Embryonic facial prominence (tissue), 1 donor: ENCODE measurements at regions not wholly inside any gene's neighbourhood (a gene's known extent, or its start where the extent isn't known, plus 50 kb on each side); places are given as distances from the start of the nearest gene placed in this dataset.

ENCODE experiments used
- DNase-seq: peaks from one replicate; pipeline ENCODE4 v3.0.0-alpha.2; 2016; ENCODE audit errors: extremely low spot score

GRCh38 chr3:76429581-76430177 is 610.2 kb upstream of the ROBO2 start:
- DNase-seq, result no peak

DNA sequence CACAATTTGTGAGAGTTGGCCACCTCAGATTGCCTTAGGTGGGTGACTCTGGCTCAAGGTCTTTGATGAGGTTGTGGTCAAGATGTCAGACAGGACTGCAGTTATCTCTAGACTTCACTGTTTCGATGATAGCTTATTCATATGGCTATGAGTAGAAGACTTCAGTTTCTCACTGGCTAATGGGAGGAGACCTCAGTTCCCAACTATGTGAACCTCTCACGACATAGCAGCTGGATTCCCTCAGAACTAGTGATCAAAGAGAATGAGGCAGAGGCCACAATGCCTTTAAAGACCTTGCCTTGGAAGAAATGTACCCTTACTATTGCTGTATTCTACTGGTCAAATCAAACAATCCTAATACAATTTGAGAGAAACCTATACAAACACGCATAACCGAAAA is 607.5 kb upstream of the ROBO2 start:
- DNase-seq, result no peak

GRCh38 chr3:76436894-76437293 is 603.0 kb upstream of the ROBO2 start:
- no peak for DNase-seq

- no peak for DNase-seq
These were observed 600.9 kb upstream of the ROBO2 start for GRCh38 chr3:76438971-76439370.

DNA sequence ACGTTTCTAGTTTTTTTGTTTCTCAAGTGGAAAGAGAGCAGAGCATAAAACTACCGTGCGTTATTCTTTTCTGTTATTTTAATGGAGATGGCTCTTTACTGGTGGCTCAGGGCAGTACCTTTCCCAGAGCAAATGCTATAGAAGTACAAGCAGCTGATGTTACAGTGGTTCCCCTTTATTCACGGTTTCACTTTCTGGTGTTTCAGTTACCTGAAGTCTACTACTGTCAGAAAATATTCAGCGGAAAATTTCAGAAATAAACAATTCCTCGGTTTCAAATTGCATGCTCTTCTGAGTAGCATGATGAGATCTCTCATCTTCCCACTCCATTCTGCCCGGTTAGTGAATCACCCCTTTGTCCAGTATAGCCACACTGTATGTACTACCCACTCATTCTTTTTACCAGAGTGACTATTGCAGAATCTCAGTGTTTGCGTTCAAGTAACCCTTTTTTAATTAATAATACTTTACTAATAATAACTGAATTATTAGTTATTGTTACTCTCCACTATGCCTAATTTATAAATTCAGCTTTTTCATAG is 597.5 kb upstream of the ROBO2 start:
- no peak for DNase-seq

DNA sequence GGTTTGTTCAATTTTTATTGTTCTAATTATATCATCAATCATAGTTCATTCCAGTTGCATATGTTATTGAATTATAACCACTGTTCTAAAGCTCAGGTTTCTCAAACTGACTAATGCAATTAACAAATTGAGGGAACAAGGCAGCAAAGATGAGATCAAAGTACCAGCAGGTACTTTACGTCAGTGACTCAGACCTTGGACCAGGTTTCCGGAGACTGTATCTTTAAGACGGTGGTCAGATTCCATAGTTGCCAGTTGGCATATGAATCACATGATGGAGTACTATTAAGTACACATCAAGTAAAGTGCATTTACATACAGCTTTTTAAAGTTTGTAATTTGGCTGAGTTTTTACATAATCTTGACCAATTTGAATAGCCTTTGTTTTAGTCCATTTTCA is 583.6 kb upstream of the ROBO2 start:
- no peak for DNase-seq

DNA sequence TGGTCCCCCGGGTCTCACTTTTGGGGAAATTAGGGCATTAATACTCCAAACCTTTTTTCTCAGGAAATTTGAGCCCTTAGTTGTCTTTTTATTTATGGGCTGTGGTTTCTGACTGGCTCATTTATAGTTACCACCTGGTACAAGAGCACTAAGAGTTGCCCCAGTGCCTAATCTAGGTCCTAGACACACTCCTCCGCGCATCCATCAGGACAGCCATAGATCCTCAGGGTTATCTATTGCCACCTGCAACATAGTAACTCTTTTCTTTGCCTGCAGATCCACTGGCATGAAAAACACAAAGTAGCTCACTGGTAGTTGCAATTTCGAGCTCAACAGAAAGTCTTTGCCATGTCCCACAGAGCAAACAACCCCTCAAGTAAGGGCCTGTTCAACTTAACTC is 576.4 kb upstream of the ROBO2 start:
- no peak for DNase-seq

- no peak for DNase-seq
These were observed 569.6 kb upstream of the ROBO2 start for GRCh38 chr3:76470285-76470684.

DNA sequence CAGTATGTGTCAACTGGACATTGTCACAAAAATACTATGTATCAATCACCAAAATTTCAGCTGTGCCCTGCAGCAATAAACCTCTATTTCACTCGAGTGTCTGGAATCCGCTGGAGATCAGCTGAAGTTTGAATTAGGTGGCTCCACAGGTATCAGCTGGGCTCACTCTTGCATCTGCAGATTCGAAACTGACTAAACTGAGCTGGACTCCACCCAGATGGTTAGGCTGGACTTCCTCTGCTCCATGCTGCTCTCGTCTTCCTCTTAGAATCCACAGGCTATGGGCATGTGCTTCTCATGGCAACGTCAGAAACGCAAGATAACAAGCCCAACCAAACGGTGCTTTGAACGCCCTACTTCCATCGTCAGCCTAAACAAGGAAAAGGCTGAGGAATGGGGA is 565.3 kb upstream of the ROBO2 start:
- DNase-seq, result no peak

- DNase-seq, result no peak
These were observed 560.7 kb upstream of the ROBO2 start for GRCh38 chr3:76479161-76479650.

GRCh38 chr3:76482510-76482909 is 557.4 kb upstream of the ROBO2 start:
- DNase-seq, result no peak

DNA sequence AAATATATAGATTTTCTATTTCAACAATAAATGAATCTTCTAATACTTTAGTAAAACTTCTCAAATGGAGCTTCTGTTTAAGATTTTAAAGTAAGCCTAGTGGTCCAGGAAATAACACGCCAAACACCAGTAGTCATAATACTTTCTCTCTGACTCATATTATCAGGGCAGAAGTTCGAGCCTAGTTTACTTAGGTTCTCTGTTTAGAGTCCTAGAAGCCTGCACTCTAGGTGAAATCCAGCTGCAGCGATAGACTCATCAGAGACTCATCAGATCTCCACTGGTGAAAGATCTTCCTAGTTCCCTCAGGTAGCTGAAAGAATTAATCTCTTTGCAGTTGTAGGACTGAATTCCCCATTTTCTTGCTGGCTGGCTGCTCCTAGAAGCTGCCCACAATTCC is 552.5 kb upstream of the ROBO2 start:
- no peak for DNase-seq

DNA sequence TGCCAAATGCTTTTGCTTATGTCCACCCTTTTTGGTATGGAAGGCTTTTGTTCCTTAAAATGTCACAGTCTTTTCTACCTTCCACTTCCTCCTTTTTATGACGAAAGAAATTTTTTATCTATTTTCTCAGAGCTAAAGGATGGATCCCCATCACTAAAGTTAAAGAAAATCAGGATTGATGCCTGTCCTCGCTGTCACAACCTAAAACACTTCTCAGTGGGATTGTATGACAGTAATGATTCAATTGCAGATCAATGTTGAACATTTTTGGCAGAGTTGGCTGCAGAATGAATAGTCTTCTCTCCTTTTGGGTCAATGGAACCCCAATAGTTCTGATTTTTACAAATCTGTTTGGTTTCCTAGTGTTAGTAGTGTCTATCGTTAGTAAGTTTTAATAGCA is 549.8 kb upstream of the ROBO2 start:
- no peak for DNase-seq

- DNase-seq, result no peak
These were observed 544.7 kb upstream of the ROBO2 start for GRCh38 chr3:76495216-76495615.

GRCh38 chr3:76497636-76498035 is 542.3 kb upstream of the ROBO2 start:
- DNase-seq, result no peak

GRCh38 chr3:76500746-76501275 is 539.1 kb upstream of the ROBO2 start:
- DNase-seq, result no peak

- no peak for DNase-seq
These were observed 538.6 kb upstream of the ROBO2 start for GRCh38 chr3:76501315-76501714.

DNA sequence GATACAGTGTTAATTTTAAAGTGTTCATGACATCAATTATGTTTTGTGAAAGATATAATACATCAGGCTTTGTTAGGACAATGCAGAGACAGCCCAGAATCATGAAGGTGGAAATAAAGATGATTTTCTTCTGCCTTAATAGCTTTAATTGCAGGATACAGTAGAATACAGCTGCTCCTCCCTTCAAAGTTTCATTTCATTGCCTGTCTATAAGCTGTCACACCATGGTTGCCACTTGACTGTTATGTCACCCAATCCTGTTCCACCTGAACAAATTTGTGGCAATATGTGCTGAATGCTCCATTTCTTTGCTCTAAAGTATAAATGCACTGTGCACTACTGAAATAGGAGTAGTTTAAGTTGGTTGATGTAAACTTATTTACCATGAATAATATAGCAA is 537.8 kb upstream of the ROBO2 start:
- DNase-seq, result no peak

DNA sequence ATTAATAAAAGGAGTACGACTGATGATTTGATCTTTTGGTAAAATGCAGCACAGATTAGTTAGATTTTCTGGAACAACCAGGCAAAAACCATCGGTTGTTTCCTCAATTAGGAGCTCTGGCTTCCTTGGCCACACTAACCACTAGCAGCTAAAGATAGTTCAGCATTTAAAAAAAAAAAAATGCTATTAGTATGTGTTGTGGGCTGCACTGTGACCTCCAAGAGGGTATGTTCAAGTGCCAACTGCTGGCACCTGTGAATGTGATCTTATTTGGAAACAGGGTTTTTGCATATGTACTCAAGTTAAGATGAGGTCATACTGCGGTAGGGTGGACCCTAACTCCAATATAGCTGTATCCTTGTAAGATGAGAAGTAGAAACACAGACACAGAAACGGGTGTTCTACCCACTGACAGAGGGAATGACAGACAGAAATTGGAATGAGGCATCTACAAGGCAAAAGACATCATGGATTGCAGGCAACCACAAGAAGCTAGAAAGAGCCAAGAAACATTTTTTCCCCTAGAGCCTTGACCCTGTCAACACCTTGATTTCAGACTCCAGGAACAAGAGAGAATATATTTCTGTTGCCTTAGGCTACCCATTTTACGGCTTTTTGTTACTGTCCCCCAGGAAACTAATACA is 534.6 kb upstream of the ROBO2 start:
- no peak for DNase-seq

GRCh38 chr3:76509179-76509830 is 530.6 kb upstream of the ROBO2 start:
- DNase-seq, result no peak

- no peak for DNase-seq
These were observed 525.1 kb upstream of the ROBO2 start for GRCh38 chr3:76514836-76515235.

- DNase-seq, result no peak
These were observed 516.6 kb upstream of the ROBO2 start for GRCh38 chr3:76523337-76523736.

DNA sequence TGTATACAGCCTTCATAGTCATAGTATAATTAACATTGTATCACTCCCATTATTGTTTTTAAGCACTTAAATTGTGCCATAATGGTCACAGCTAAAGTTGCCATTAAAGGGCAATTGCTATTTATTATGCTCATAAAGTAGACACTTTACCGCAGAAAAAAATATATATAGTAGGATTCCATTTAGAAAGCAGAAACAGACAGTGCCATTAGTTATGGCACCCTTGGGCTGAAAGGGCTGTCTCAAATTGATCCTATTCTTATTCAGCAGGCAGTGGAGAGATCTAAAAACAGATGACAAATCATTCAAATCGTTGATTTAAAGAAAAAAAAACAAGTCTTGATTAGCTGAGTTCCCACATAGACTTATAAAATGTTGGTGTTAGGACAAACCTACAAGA is 514.2 kb upstream of the ROBO2 start:
- no peak for DNase-seq
